ENCODE measurements at regions not wholly inside any gene's neighbourhood (a gene's known extent, or its start where the extent isn't known, plus 50 kb on each side); places are given as distances from the start of the nearest gene placed in this dataset.

DNA sequence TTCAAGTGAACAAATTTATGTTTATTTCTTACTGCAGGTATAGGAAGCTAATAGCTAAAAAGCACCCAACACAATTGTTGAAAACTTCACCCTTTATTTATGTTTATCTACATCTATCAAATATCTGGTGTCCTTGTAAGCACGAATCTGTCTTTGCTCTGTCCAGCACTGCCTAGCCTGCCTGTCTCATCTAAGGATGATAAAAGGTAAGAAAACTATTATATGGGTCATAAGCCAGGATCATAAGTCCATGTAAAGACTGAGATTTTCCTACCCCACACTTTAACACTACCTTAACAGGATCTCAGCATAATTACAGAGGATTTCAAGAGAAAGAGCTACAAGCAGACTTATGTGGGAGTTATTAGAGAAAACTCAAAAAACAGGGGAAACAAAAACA, 365.6 kb upstream of the TMEFF2 start:
- TF ChIP-seq, protein P1, sequence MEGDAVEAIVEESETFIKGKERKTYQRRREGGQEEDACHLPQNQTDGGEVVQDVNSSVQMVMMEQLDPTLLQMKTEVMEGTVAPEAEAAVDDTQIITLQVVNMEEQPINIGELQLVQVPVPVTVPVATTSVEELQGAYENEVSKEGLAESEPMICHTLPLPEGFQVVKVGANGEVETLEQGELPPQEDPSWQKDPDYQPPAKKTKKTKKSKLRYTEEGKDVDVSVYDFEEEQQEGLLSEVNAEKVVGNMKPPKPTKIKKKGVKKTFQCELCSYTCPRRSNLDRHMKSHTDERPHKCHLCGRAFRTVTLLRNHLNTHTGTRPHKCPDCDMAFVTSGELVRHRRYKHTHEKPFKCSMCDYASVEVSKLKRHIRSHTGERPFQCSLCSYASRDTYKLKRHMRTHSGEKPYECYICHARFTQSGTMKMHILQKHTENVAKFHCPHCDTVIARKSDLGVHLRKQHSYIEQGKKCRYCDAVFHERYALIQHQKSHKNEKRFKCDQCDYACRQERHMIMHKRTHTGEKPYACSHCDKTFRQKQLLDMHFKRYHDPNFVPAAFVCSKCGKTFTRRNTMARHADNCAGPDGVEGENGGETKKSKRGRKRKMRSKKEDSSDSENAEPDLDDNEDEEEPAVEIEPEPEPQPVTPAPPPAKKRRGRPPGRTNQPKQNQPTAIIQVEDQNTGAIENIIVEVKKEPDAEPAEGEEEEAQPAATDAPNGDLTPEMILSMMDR (IDR thresholded peaks at IDR 0.05; ENCODE audit: poor library complexity), result no peak
- TF ChIP-seq EZH2 (IDR thresholded peaks at IDR 0.05; ENCODE audit: borderline replicate concordance), result no peak

All from hepatocyte (in vitro differentiated cells).